Mesendoderm (in vitro differentiated cells): ENCODE measurements at regions not wholly inside any gene's neighbourhood (a gene's known extent, or its start where the extent isn't known, plus 50 kb on each side); places are given as distances from the start of the nearest gene placed in this dataset.

ENCODE experiments used
- DNase-seq: peaks from one replicate; pipeline ENCODE4 v3.0.0; 2013
- H2AK5ac ChIP-seq: 2 replicates; pipeline ENCODE4 v1.6.1; 2013; ENCODE audit warnings: low read length, inconsistent platforms
- H2BK120ac ChIP-seq: 2 replicates; pipeline ENCODE4 v1.6.1; 2013; ENCODE audit warnings: low read depth, mild to moderate bottlenecking, low read length, moderate library complexity, mixed read lengths
- H2BK15ac ChIP-seq: replicated peaks from 2 replicates; pipeline ENCODE4 v1.6.1; 2013; ENCODE audit warnings: low read depth, mild to moderate bottlenecking, moderate library complexity
- H2BK5ac ChIP-seq: 2 replicates; pipeline ENCODE4 v1.6.1; 2013; ENCODE audit warnings: low read length, inconsistent platforms
- H3K18ac ChIP-seq: 2 replicates; pipeline ENCODE4 v1.6.1; 2013; ENCODE audit warnings: mild to moderate bottlenecking, low read length, mixed read lengths
- H3K23ac ChIP-seq: one replicate; pipeline ENCODE4 v1.6.1; 2013; ENCODE audit warnings: low read length
- H3K27ac ChIP-seq: 2 replicates; pipeline ENCODE4 v1.5.1; 2013; ENCODE audit warnings: low read depth, mild to moderate bottlenecking, inconsistent platforms, low read length, moderate library complexity
- H3K27me3 ChIP-seq: 2 replicates; pipeline ENCODE4 v1.6.1; 2013; ENCODE audit warnings: low read length, control low read depth, mild to moderate bottlenecking, inconsistent platforms; ENCODE audit not compliant: insufficient read depth, poor library complexity
- H3K36me3 ChIP-seq: 2 replicates; pipeline ENCODE4 v1.6.1; 2013; ENCODE audit warnings: low read length, inconsistent platforms; ENCODE audit not compliant: control insufficient read depth, insufficient read depth
- H3K4ac ChIP-seq: one replicate; pipeline ENCODE4 v1.6.1; 2013; ENCODE audit warnings: low read depth, mild to moderate bottlenecking, low read length, moderate library complexity
- H3K4me1 ChIP-seq: 2 replicates; pipeline ENCODE4 v1.6.1; 2013; ENCODE audit warnings: low read depth, low read length, inconsistent platforms; ENCODE audit not compliant: control insufficient read depth
- H3K4me2 ChIP-seq: 2 replicates; pipeline ENCODE4 v1.6.1; 2013; ENCODE audit warnings: low read length
- H3K4me3 ChIP-seq: 2 replicates; pipeline ENCODE4 v1.5.1; 2013; ENCODE audit warnings: mild to moderate bottlenecking, low read length
- H3K56ac ChIP-seq: one replicate; pipeline ENCODE4 v1.6.1; 2013; ENCODE audit warnings: low read length
- H3K79me1 ChIP-seq: 2 replicates; pipeline ENCODE4 v1.6.1; 2013; ENCODE audit warnings: low read length, inconsistent platforms
- H3K79me2 ChIP-seq: 2 replicates; pipeline ENCODE4 v1.6.1; 2013; ENCODE audit warnings: mild to moderate bottlenecking, low read length; ENCODE audit not compliant: control insufficient read depth, insufficient read depth
- H3K9ac ChIP-seq: 2 replicates; pipeline ENCODE4 v1.6.1; 2013; ENCODE audit warnings: low read length, inconsistent platforms
- H4K5ac ChIP-seq: one replicate; pipeline ENCODE4 v1.6.1; 2013; ENCODE audit warnings: low read length
- H4K8ac ChIP-seq: one replicate; pipeline ENCODE4 v1.6.1; 2013; ENCODE audit warnings: low read depth, mild to moderate bottlenecking, control low read depth, low read length, moderate library complexity
- WGBS: extraction: QIAGEN DNeasy Blood & Tissue Kit; methylation state at CpG from one replicate; pipeline ENCODE4 v1.1.7; 2013; ENCODE audit warnings: low lambda C conversion rate, missing lambda C conversion rate; ENCODE audit not compliant: insufficient coverage; ENCODE audit errors: extremely low coverage; 5-methylcytosine and 5-hydroxymethylcytosine counted together

GRCh38 chr6:49030251-49031020 is 432.6 kb downstream of the MMUT start:
- Histone ChIP-seq H3K4ac (no peak overlapping the region), H2AK5ac (no peak overlapping the region), H3K36me3 (no peaks in the 10 kb centered on the region), H2BK15ac (no peak overlapping the region), H3K4me3 (no peak overlapping the region), H3K9ac (no peak overlapping the region), H3K56ac (no peak overlapping the region), H3K4me2 (no peak overlapping the region), H3K79me1 (no peaks in the 10 kb centered on the region), H3K23ac (no peak overlapping the region), H3K79me2 (no peaks in the 10 kb centered on the region), H3K27ac (no peak overlapping the region), H3K18ac (no peak overlapping the region), H2BK120ac (no peak overlapping the region), H2BK5ac (no peak overlapping the region), H4K8ac (no peak overlapping the region), H3K27me3 (no peaks in the 10 kb centered on the region), H3K4me1 (no peaks in the 10 kb centered on the region), H4K5ac (no peak overlapping the region)
- no CpG with 5 or more reads among the region's 1 CpG for WGBS
- no peak for DNase-seq

- no peak overlapping the region for H2BK120ac ChIP-seq
- H3K4ac ChIP-seq: no peak overlapping the region
- no peak overlapping the region for H3K9ac ChIP-seq
- no peak overlapping the region for H4K8ac ChIP-seq
- H3K79me1 ChIP-seq: no peaks in the 10 kb centered on the region
- H3K4me3 ChIP-seq: no peak overlapping the region
- H3K18ac ChIP-seq: no peak overlapping the region
- H3K27me3 ChIP-seq: no peaks in the 10 kb centered on the region
- DNase-seq: no peak
- no peaks in the 10 kb centered on the region for H3K79me2 ChIP-seq
- no peak overlapping the region for H3K56ac ChIP-seq
- H3K23ac ChIP-seq: no peak overlapping the region
- H3K4me1 ChIP-seq: no peaks in the 10 kb centered on the region
- WGBS: no CpG with 5 or more reads among the region's 2 CpGs
- no peaks in the 10 kb centered on the region for H3K36me3 ChIP-seq
- H4K5ac ChIP-seq: no peak overlapping the region
- no peak overlapping the region for H3K4me2 ChIP-seq
- H2AK5ac ChIP-seq: no peak overlapping the region
- H2BK5ac ChIP-seq: no peak overlapping the region
- H3K27ac ChIP-seq: no peak overlapping the region
- H2BK15ac ChIP-seq: no peak overlapping the region
These were observed 435.4 kb downstream of the MMUT start for GRCh38 chr6:49027644-49028043.

- Histone ChIP-seq H3K4ac (no peak overlapping the region), H4K8ac (no peak overlapping the region), H3K4me2 (no peak overlapping the region), H3K4me1 (no peaks in the 10 kb centered on the region), H3K18ac (no peak overlapping the region), H3K79me2 (no peaks in the 10 kb centered on the region), H3K4me3 (no peak overlapping the region), H2BK120ac (no peak overlapping the region), H2AK5ac (no peak overlapping the region), H2BK15ac (no peak overlapping the region), H3K79me1 (no peaks in the 10 kb centered on the region), H3K9ac (no peak overlapping the region), H2BK5ac (no peak overlapping the region), H3K36me3 (no peaks in the 10 kb centered on the region), H3K27ac (no peak overlapping the region), H3K56ac (no peak overlapping the region), H3K23ac (no peak overlapping the region), H4K5ac (no peak overlapping the region), H3K27me3 (no peaks in the 10 kb centered on the region)
- DNase-seq: no peak
- WGBS: no CpG with 5 or more reads among the region's 2 CpGs
These were observed 437.5 kb downstream of the MMUT start for GRCh38 chr6:49025273-49026240.

- WGBS: no CpG with 5 or more reads among the region's 2 CpGs
- DNase-seq: no peak
- Histone ChIP-seq H2BK15ac (no peak overlapping the region), H2AK5ac (no peak overlapping the region), H3K18ac (no peak overlapping the region), H3K4me2 (no peak overlapping the region), H3K4me1 (no peaks in the 10 kb centered on the region), H4K5ac (no peak overlapping the region), H3K79me1 (no peaks in the 10 kb centered on the region), H3K36me3 (no peaks in the 10 kb centered on the region), H3K27ac (no peak overlapping the region), H2BK120ac (no peak overlapping the region), H2BK5ac (no peak overlapping the region), H3K4me3 (no peak overlapping the region), H4K8ac (no peak overlapping the region), H3K56ac (no peak overlapping the region), H3K9ac (no peak overlapping the region), H3K79me2 (no peaks in the 10 kb centered on the region), H3K27me3 (no peaks in the 10 kb centered on the region), H3K4ac (no peak overlapping the region), H3K23ac (no peak overlapping the region)
These were observed 458.3 kb downstream of the MMUT start for GRCh38 chr6:49004801-49005200.

DNA sequence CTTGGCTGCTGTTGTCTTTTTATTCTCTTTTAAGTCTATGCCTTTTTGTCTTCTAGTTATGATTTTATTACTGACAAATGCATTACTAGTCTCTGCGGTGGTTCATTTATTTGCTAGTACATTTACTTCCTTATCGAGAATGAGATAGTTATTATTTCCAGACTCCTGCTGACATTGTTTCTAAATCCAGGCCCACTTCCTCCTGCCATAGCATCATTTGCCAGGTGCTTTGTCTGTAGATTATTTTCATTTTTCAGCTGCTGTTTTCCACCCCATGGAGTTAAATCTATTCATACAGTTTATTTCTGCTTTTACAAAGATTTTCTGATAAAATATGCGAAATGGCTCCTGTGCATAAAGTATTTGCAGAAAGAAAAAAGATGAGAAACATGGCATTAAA is 459.7 kb downstream of the MMUT start:
- H3K18ac ChIP-seq: no peak overlapping the region
- H3K23ac ChIP-seq: no peak overlapping the region
- DNase-seq: no peak
- no CpG with 5 or more reads among the region's 3 CpGs for WGBS
- no peak overlapping the region for H2BK5ac ChIP-seq
- no peaks in the 10 kb centered on the region for H3K27me3 ChIP-seq
- H3K4me1 ChIP-seq: no peaks in the 10 kb centered on the region
- H2BK15ac ChIP-seq: no peak overlapping the region
- H2BK120ac ChIP-seq: no peak overlapping the region
- no peak overlapping the region for H3K4ac ChIP-seq
- H3K4me3 ChIP-seq: no peak overlapping the region
- no peak overlapping the region for H4K5ac ChIP-seq
- H2AK5ac ChIP-seq: no peak overlapping the region
- no peak overlapping the region for H3K56ac ChIP-seq
- H3K27ac ChIP-seq: no peak overlapping the region
- no peaks in the 10 kb centered on the region for H3K36me3 ChIP-seq
- no peaks in the 10 kb centered on the region for H3K79me1 ChIP-seq
- H3K9ac ChIP-seq: no peak overlapping the region
- H3K4me2 ChIP-seq: no peak overlapping the region
- no peaks in the 10 kb centered on the region for H3K79me2 ChIP-seq
- H4K8ac ChIP-seq: no peak overlapping the region
